NCI-H345 treated with DMSO at 0.1 percent for 48 hours (cell line): ENCODE measurements at regions not wholly inside any gene's neighbourhood (a gene's known extent, or its start where the extent isn't known, plus 50 kb on each side); places are given as distances from the start of the nearest gene placed in this dataset.

Source experiments
- DNase-seq: peaks from one replicate; lab custom pipeline; 2025; ENCODE audit not compliant: unreplicated experiment; lab: John Stamatoyannopoulos, UW

DNA sequence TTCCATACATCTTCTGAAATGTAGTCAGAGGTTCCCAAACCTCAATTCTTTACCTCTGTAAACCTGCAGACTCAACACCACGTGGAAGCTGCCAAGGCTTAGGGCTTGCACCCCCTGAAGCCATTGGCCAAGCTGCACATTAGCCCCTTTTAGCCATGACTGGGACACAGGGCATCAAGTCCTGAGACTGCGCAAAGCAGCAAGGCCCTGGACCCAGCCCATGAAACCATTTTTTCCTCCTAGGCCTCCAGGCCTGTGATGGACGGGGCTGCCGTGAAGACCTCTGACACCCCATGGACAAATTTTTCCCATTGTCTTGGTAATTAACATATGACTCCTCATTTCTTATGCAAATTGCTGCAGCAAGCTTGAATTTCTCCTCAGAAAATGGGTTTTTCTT is 727.8 kb downstream of the C6orf118 start:
- no peak for DNase-seq

DNA sequence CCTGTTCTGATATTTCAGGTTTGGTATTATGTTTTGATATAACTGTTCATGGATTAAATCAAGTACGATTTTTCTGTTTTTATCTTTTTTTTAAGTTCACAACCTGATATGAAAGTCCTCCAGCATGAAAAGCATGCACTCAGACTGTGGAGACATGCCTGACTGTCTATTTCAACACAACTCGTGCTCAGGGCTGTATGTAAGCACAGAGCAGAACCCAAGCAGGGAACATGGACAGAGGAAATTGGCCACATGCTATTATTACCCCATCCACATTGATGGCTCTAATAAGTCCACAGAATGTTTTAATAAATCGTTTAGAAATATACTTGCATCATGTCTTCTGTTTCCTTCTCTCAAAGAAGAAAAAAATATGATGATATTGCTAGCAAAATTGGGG is 730.4 kb downstream of the C6orf118 start:
- DNase-seq = no peak

DNA sequence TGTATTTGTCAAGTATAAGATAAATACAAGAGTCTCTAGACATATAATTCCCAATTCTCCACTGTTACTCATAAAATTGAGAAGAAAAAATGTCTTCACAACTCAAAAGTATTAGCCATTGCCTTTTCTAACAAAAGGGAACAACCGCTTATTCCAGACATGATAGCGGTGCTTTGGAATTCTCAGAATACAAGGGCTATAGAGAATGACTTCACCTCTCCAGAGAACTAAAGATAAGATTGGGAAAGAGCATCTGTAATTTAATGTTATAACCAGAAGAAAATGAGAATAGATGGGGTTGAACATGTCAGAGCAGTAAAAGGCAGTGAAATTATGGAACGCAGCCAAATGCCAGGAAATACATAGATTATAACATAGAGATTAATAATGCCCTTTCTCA is 730.8 kb downstream of the C6orf118 start:
- no peak for DNase-seq

DNA sequence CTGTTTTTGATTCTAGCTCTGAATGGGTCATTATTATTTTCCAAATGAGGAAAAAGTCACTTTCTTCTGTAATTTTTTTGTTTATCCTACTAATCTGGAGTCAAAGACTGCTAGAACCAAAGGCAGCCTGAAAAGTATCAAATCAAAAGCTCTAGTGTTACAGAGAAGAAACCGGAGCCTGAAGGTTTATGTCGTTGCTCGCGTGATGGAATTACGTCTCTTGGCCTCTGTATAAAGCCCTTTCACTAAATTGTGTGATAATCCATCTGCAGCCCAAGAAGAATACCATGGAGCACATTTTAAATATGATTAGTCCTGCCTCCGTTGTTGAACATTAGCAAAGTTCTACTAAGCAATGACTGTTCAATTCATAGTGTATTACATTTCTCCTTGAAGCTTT is 738.6 kb downstream of the C6orf118 start:
- DNase-seq = no peak

DNA sequence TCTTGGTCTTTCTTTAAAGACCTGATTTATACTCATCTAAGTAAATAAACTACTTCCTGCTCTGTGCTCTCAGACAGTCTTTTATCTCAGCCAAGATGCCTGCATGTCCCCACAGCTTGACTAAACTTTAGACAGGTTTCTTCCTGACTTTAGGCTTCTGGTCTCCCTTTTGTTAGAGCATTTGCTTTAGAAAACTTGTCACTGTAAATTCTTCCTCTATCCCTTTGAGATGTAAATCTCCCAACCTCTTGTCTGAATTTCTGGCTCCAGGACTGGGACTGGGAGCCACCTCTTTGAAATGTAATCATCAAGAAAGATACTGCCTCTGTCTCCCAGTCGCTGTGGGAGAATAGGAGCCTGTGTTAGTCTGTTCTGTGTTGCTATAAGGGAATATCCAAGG is 739.9 kb downstream of the C6orf118 start:
- no peak for DNase-seq

DNA sequence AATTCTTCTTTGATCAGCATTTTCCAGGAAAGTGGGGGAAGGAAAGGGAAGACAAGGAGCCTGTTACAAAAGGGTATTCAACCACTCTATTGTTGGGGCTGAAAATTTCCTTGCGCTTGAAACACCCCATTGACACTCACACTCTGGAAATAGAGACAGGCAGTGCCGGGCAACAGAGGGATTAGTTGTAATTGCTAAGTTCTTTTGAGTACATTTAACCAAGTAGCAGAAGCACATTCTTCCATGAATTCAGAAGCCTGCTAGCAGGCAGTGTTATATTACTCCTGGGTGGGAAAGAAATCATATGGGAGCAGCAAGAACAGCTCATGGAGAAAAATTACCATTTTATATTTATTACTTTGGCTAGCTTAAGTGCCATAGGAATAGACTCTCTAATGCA is 745.5 kb downstream of the C6orf118 start:
- no peak for DNase-seq

DNA sequence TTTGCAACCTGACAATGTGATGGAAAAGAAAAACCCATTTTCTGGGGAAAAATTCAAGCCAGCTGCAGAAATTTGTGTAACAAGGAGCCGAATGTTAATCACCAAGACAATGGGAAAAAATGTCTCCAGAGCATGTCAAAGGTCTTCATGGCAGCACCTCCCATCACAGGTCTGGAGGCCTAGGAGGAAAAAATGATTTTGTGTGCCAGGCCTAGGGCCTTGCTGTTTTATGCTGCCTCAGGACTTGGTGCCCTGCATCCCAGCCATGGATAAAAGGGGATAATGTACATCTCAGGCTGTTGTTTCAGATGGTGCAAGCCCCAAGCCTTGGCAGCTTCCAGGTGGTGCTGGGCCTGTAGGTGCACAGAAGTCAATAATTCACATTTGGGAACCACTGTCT is 747.7 kb downstream of the C6orf118 start:
- no peak for DNase-seq

DNA sequence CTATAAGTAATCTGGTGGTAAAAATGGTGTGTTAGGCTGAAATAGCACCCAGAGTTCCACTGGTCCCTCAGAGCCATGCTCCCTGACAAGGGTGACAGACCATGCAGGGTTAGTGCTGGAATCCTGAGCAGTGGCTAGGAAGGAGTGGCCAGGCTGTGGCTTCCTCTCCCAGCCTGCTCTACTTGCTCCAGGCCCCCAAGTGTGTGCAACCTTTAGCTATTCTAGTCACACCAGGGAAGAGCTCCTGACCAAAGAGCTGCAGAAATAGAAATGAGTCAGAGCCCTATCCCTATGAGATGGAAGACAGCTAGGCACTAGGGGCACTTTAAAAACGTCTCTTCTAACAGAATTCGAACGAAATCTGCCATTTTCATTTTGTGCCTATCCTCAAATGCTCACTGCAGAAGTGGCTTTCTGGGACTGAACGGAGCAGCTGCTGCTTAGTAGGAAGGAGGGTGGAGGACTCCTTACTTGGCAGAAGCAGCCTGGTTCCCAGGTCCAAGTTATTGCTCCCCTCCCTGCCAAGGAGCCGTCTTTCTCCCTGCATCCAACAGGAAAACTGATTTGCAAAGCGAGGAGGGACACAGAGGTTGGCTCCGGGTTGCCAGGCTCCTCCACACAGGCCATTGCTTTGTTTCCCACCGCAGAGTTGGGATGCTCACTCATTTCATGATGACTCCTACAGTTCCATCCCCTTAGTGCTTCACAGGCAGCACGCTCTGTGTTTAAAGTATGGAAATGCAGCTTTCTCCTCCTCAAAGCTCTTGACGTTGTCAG is 754.5 kb downstream of the C6orf118 start:
- no peak for DNase-seq

DNA sequence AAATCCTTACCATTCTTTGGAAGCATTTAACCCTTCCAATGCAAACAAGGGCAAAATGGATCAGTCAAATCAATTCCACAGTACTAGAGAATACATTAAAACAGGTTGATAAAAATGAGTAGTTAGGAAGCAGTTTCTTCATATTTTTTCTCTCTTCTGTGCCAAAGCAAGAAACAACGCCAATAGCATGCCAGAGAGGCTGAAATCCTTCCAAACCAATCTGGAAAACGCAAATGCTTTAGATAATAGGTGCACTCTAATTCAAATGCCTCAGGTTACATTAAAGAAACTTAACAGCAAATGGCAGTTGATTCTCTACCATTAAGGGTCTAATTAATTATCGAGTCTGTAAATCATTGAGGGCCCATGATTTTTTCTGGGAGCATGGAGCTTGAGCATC is 755.2 kb downstream of the C6orf118 start:
- no peak for DNase-seq

DNA sequence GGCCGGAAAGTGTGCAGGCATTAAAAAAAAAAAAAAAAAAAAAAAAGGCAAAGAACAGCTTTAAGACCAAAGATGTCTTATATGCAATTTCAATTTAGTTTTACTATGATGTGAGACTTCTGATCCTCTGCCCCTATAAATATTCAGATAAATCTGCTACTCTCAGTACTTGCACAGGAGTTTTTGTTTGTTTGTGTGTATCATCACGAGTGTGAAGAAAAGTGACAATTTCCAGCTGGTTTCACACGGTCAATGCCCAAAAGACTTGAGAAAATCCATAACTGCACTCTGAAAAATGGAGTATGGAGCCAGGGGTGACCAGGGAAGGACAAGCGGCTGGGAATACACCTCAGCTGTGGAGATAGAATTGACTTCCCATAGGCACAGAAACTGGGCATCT is 757.7 kb downstream of the C6orf118 start:
- no peak for DNase-seq

DNA sequence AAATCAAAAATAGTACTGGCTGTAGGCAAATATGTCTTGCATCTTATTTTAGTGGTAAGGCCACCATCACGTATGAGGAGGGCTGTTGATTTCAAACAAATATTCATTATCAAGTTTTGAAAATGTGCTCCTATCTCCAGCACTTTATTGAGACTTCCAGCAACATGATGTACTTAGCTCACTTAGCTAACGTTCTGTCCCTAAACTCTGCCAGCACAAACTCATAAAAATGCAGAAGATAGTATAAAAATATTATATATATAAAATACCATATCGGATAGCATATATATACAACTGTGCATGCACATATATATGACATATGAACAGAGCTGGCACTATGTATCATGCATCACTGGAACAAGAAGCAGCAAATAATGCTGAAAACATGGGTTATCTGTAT is 762.3 kb downstream of the C6orf118 start:
- DNase-seq = no peak

DNA sequence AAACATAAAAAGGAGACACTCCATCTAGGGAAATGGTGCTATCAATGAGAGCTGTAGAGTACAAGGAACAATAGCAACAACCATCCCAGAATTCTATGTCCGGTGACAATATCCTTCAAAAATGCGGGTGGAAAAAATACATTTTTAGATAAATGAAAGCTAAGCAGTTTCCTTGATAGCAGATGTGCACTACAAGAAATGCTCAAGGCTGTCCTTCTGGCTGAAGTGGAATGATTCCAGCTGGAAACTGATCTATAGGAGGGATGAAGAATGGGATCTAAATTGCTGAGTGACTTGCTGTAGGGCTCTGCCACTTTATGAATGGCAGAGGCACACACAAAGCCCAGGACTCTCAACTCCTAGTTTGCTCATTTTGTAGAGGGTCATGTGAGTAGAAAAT is 763.1 kb downstream of the C6orf118 start:
- DNase-seq = no peak

DNA sequence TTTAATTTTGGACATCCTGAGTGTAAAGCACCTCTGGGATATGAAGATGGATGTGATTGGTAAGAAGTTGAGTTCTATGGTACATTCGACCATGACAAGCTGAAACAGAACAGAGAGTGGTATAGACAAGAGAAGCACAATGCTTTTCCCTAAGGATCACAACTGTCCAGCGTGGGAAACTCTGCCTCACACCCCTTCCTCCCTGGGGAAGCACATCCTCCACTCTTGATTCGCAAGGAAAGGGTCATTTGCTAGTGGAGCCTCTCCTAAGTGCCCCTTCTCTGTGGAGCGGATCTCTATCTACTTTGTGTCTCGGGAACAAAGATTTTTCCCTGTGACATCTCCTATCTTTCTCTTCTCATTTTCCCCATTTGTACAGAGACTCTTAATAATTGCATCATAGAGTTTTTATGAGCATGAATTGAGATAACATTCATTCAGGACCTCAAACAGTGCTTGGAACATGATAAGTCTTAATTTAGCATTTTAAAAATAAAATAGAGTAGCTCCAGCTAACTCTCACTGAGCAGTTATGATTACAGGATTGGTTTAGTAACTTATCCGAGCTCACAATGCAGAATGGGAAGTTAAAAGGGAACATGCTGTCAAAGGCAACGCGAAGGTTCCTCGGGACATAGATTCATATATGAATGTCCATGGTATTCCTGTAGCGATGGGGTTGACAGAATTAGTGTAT is 775.2 kb downstream of the C6orf118 start:
- DNase-seq = no peak

DNA sequence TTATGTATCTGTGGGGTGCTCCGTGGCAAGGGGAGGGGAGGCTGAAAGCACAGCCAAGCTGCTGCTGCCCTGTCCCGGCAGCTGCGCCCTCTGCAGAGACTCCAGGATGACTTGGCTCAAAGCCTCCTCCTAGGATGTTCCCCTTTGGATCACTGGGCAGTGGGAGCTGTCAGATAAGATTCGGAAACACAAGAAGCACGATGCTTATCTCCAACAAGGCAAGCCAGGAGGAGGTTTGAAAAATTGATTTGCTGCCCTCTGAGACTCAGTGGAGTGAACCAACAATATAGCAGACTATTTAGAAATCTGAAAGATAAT is 776.4 kb downstream of the C6orf118 start:
- DNase-seq = no peak

DNA sequence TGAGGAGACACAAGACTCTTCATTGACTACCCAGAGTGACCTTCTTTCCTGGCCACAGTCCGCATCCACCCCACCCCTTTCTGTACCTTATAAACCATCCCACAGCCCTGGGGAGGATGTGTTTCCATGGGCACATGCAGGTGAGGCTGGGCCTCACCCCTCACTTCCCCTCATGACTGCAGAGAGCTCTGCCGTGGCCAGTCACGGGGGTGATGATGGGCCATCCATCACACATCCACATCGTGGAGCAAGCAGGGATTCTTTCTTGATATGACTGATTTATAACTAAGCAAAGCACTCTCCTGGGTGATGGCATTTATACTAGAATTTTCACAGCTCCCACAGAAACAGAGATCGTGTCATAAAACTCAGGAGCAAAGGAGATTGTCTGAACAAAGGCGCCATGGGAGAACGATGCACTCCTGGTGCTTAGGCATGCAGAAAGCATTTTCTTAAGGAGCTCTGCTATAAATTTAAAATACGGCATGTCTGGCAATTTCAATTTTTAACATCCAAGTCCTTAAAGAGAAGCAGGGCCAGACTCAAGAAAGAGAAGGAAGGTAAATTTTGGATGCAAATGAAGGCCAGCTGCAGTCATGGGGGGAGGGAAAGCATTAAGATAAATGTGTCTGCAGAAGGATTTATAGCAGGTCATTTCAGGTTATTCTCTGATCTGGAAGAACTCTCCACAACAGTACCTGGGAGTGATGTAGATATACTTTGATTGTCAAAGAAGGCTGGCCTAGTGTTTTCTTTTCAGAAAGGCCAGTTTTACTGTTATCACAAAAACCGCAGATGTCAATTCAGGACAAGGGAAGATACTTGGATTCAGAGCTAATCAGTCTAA is 777.0 kb downstream of the C6orf118 start:
- no peak for DNase-seq

DNA sequence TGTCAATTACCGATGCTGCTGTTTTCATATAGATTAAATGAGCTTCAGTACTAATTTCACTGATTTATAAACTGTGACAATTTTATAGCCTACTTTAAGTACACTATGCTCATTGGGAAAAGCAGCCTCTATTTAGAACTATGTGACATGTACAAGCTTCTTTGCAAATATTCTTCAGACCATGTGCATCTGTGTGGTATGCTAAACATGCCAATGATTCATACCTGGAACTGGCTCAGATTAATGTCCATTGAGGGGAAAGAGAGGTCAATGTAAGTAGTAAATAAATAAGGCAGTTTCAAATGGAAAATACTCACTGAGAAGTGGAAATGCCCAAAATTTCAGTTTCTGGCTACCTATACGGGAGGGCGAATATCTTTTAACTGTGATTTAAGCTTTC is 777.7 kb downstream of the C6orf118 start:
- no peak for DNase-seq

DNA sequence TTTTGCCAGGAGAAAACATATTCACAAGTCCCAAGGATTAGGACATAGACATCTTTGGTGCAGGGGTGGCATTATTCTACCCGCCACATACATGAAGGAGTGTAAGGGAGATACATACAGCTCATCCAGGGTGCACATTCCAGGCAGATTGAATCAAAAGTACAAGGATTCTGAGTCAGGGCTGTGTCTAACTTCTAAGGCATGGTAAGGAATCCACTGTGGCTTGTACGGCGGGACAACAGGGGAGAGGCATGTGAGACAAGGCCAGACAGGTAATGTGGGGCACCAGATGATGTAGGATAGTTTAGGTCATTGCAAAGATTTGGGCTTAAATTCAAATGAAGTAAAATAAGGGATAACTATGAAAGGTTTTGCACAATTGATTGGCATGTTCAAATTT is 780.9 kb downstream of the C6orf118 start:
- no peak for DNase-seq

DNA sequence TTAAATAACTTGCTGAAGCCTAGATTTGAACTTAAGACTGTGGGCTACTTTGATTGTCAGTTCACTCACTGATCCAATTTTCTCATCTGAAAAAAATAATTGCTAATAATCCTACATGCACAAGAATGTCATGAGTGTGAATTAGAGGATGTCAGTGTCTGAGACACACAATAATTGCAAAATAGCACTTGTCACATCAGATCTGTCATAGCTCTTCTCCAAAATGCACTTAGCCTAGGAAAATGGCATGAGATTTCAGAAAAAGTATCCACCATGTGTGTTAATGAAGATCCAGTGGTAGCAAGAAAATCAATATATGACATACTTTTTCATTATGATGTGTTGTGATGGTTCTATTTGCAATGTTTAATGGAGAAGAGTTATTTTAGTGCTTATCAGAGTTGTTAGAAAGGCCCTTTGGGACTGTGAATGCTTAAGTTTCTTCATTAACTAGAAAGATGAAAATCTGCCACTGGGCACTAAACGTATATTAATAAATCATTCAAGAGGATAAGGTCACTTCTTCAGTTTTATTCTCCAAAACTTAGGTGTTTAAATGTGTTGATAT is 786.2 kb downstream of the C6orf118 start:
- no peak for DNase-seq

DNA sequence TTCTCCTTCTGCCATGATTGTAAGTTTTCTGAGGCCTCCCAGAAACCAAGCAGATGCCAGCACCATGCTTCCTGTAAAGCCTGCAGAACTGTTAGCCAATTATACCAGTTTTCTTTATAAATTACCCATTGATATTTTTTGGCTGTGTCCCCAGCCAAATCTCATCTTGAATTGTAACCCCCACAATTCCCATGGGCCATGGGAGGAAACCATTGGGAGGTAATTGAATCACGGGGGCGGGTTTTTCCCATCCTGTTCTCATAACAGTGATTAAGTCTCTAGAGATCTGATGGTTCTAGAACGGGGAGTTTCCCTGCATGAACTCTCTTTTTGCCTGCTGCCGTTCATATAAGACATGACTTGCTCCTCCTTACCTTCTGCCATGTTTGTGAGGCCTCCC is 788.5 kb downstream of the C6orf118 start:
- no peak for DNase-seq

DNA sequence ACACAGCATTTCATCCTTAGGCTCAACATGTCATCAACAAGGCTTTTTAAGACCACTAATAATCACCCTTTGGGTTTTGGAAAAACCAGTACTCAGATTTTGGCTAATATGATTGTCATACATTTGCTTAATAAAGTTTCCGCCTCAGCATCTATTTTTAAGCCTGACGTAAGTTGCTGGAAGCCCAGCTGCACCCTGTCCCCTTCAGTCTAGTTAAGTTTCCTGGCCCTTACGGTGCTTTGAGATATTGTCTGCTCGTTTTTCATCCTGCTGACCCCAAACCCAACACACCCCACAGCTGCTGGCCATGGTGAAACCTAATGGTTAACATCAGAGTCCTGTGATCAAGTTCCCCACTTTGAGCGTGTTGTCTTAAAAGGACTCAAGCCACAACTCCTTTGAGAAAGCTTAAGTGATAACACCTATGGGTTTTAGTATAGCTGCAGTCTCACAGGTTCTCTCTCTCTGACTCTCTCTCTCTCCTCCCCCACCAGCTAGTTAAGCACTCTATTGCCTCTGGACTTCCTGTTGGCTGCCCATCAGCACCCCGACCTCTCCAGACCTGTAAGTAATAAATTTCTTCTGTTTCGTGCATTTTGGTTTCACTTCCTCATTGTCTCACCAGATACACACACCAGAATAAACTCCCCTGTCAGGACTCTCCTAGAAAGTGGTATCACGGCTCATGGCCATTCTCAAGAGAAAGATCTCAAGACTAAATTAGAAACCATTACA is 802.0 kb downstream of the C6orf118 start:
- no peak for DNase-seq

DNA sequence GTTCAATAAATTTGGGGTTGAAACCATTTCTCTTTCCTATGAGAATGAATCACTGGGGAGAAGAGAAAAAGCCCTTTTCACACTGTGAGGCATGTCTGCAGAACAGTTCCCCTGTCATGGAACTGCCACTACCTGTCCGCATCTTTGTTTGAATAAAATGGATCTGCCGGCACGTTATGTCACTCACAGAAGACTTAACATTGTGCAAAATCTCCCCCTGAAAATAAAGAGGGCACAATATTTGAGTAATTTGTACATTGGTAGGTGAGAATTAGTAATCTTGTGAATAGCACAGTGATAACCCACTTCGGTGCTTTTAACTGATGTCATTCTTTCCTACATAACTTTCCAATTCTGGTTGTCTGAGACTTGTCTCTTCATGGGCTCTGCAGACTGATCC is 804.0 kb downstream of the C6orf118 start:
- no peak for DNase-seq
